ENCODE measurements at regions not wholly inside any gene's neighbourhood (a gene's known extent, or its start where the extent isn't known, plus 50 kb on each side); places are given as distances from the start of the nearest gene placed in this dataset.

DNA sequence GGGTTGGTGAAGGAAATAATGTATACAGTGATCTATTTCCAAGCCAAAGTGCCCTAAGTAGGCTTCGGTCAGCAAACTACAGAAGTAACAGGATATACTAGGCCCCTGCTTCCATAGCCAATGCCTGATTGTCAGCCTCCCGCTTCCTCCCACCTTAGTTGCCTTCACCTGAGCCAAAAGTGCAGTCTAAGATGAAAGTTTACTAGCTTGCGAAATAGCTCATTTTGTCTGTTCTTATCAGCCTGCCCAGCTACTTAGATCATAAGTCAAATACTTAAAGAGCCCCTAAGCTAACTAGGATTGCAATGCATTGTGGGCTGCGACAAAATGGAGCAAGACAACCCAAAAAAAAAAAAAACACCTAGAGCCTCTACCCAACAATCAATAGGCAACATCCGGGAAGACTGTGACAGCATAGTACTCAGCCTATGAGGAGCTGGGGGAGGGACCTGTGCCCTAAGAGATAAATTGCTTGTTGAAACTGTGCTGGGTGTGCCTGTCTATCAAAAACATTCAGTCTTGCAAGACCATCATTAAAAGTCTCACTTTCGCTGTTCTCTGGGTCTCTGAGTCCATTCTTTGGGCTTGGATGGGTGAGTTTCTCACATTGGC lies 454.7 kb upstream of the TSHZ3 start:
- Histone ChIP-seq H3K4me3 (no peak overlapping the region), H3K27ac (no peak overlapping the region), H3K4me1 (peaks cover 4% of the 10 kb centered on the region), H3K9me3 (no peaks in the 10 kb centered on the region), H3K36me3 (no peaks in the 10 kb centered on the region), H3K27me3 (ENCODE audit: low read depth) (no peaks in the 10 kb centered on the region)
- TF ChIP-seq, protein P1, sequence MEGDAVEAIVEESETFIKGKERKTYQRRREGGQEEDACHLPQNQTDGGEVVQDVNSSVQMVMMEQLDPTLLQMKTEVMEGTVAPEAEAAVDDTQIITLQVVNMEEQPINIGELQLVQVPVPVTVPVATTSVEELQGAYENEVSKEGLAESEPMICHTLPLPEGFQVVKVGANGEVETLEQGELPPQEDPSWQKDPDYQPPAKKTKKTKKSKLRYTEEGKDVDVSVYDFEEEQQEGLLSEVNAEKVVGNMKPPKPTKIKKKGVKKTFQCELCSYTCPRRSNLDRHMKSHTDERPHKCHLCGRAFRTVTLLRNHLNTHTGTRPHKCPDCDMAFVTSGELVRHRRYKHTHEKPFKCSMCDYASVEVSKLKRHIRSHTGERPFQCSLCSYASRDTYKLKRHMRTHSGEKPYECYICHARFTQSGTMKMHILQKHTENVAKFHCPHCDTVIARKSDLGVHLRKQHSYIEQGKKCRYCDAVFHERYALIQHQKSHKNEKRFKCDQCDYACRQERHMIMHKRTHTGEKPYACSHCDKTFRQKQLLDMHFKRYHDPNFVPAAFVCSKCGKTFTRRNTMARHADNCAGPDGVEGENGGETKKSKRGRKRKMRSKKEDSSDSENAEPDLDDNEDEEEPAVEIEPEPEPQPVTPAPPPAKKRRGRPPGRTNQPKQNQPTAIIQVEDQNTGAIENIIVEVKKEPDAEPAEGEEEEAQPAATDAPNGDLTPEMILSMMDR (IDR thresholded peaks at IDR 0.05), result no peak
- no peak for DNase-seq
- peak; percentile 82 to 87 for ATAC-seq
- intact Hi-C loops (cut with DNase I), result no loop called here

DNA sequence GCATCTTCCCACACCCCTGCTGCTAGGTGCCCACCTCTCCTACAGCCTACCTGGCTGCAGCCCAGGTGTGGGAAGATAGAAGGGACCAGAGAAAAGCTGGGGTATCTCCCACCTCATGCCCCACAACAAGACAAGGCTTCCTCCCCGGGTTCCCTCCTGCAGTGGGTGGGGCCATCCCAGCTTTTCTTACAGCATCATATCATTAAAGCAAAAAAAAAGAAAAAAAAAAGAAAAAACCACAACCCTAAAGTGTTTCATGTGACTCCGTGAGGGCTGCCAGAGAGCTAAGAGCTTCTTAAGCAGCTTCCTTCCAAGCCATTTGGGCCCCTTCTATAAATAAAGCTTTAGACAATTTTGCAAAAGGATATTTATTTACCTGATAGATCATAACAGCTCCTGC lies 455.4 kb upstream of the TSHZ3 start:
- no peak overlapping the region for H3K4me3 ChIP-seq
- H3K36me3 ChIP-seq, result no peaks in the 10 kb centered on the region
- ATAC-seq (peak in 1 of 2 donors; percentile 44), DNase-seq (no peak)
- H3K9me3 ChIP-seq, result no peaks in the 10 kb centered on the region
- H3K27me3 ChIP-seq (ENCODE audit: low read depth), result no peaks in the 10 kb centered on the region
- H3K4me1 ChIP-seq, result peaks cover 4% of the 10 kb centered on the region
- peak overlapping the region; percentile 51 for H3K27ac ChIP-seq
- intact Hi-C loops (cut with DNase I), result no loop called here
- TF ChIP-seq, protein P1 (IDR thresholded peaks at IDR 0.05), result no peak

DNA sequence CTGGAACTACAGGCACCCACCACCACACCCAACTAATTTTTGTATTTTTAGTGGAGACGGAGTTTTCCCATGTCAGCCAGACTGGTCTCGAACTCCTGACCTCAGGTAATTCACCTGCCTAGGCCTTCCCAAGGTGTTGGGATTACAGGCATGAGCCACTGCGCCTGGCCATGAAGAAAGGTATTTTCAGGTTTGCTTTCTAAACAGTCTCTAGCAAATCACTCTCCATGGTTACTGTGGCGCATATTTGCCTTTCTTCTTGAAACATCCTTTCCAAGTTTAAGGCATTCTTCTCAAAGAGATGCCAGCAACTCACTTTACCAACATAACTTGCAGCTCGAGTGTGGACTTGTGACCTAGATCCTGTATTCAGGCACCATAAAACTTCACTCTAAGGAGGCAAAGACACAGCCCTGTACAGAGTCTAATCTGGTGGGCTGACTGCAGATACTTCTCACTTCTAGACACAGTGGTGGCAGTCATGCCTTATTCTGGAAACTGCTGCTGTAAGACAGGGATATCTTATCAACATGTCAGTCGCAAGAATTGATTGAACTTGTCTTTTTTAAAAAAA lies 461.4 kb upstream of the TSHZ3 start:
- ATAC-seq, result peak; percentile 72 to 73
- Histone ChIP-seq H3K27ac (no peak overlapping the region), H3K4me3 (no peak overlapping the region), H3K9me3 (no peaks in the 10 kb centered on the region), H3K36me3 (no peaks in the 10 kb centered on the region), H3K4me1 (no peaks in the 10 kb centered on the region), H3K27me3 (ENCODE audit: low read depth) (no peaks in the 10 kb centered on the region)
- DNase-seq, result no peak
- intact Hi-C loops (cut with DNase I), result no loop called here
- TF ChIP-seq, protein P1 (IDR thresholded peaks at IDR 0.05), result no peak

DNA sequence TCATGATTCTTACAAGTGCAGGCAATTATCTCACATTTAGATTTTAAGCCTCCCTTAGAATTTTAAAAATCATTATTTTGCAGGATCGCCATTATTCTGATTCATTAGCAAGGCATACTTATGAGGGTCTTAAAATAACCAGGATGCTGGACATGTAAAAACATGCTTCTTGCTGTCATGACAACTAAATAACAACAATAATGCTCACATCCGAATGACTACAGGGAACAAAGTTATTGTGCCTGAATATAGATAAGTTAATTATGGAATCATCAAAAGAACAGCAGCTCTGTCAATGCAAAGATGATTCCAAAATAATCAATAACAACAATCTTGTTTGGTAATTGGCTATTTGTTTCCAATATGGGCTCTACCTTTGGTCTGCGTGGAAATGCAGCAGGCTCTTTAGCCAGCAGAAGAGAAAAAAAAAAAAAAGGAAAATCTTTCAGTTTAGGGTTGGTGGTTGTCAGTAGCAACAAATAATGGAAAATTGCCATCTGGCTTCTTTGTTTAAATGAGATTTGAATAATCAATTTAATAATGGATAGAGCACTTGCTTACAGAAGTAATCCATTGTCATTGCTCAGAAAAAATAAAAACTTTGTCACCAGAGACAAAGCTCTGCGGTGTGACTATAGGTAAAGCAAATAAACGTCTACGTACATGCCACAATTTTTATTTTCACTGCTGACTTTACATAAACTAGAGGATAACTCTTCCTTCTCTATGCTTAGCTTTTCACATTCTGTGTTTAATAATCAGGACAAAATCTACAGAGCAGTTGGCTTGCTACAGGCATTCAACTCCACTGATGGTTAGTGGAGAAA lies 468.9 kb upstream of the TSHZ3 start:
- Histone ChIP-seq H3K4me1 (peaks cover 8% of the 10 kb centered on the region), H3K4me3 (no peak overlapping the region), H3K27ac (no peak overlapping the region), H3K27me3 (ENCODE audit: low read depth) (no peaks in the 10 kb centered on the region), H3K9me3 (no peaks in the 10 kb centered on the region), H3K36me3 (no peaks in the 10 kb centered on the region)
- TF ChIP-seq, protein P1 (IDR thresholded peaks at IDR 0.05), result no peak
- intact Hi-C loops (cut with DNase I), result no loop called here
- ATAC-seq, result no peak
- DNase-seq, result no peak

DNA sequence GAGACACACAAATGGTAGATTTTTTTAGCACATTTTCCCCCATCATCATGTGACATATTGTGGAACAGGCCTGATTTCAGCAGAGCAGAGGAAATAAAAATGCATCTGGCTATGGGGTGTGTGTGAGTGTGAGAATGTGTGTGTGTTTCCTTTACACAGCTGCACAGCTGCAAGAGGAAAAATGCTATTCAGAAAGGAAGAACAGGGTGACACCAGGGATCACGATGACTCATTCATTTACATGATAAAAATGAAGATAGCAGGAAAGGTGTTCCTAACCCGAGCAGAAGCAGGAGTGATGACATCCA lies 469.5 kb upstream of the TSHZ3 start:
- H3K27ac ChIP-seq, result no peak overlapping the region
- no peak for DNase-seq
- intact Hi-C loops (cut with DNase I), result no loop called here
- H3K4me3 ChIP-seq, result no peak overlapping the region
- H3K9me3 ChIP-seq, result no peaks in the 10 kb centered on the region
- H3K27me3 ChIP-seq (ENCODE audit: low read depth), result no peaks in the 10 kb centered on the region
- H3K4me1 ChIP-seq, result peaks cover 8% of the 10 kb centered on the region
- TF ChIP-seq, protein P1 (IDR thresholded peaks at IDR 0.05), result no peak
- H3K36me3 ChIP-seq, result no peaks in the 10 kb centered on the region
- no peak for ATAC-seq

All from lower lobe of right lung (tissue), 2 donors.